ENCODE measurements at regions not wholly inside any gene's neighbourhood (a gene's known extent, or its start where the extent isn't known, plus 50 kb on each side); places are given as distances from the start of the nearest gene placed in this dataset.
"Not testable (repeated sequence)": the region's sequence is repeated elsewhere in the genome, so short reads cannot be mapped to it uniquely, and the experiment has no call there.

DNA sequence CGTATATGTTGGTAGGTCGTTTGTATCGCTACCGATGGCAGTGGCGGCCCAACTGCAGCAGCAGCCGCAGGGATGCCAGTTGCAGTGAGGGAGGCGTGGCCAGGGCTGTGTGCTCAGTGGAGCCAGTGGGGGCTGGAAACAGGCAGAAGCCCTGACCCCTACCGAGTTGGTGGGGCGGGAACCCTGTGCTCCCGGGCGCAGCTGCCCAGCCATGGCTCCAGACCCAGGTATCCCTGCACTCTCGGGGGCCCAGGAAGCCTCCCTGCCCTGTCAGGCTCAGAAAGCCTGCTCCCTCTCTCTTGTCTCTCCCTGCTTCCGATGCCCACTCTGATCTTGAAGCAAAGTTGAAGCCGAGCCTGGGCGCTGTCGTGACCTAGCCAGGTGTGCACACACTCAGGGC, 78.6 kb upstream of the ITGB1 start:
- H3K4me3 ChIP-seq (replicated peaks; ENCODE audit: low read depth, low read length), result no peak overlapping the region
- no peak for DNase-seq (ENCODE audit: extremely low read depth, low read depth)
- TF ChIP-seq, protein P1, sequence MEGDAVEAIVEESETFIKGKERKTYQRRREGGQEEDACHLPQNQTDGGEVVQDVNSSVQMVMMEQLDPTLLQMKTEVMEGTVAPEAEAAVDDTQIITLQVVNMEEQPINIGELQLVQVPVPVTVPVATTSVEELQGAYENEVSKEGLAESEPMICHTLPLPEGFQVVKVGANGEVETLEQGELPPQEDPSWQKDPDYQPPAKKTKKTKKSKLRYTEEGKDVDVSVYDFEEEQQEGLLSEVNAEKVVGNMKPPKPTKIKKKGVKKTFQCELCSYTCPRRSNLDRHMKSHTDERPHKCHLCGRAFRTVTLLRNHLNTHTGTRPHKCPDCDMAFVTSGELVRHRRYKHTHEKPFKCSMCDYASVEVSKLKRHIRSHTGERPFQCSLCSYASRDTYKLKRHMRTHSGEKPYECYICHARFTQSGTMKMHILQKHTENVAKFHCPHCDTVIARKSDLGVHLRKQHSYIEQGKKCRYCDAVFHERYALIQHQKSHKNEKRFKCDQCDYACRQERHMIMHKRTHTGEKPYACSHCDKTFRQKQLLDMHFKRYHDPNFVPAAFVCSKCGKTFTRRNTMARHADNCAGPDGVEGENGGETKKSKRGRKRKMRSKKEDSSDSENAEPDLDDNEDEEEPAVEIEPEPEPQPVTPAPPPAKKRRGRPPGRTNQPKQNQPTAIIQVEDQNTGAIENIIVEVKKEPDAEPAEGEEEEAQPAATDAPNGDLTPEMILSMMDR (IDR thresholded peaks at IDR 0.05; ENCODE audit: low read depth, low read length, missing control alignments), result no peak

DNA sequence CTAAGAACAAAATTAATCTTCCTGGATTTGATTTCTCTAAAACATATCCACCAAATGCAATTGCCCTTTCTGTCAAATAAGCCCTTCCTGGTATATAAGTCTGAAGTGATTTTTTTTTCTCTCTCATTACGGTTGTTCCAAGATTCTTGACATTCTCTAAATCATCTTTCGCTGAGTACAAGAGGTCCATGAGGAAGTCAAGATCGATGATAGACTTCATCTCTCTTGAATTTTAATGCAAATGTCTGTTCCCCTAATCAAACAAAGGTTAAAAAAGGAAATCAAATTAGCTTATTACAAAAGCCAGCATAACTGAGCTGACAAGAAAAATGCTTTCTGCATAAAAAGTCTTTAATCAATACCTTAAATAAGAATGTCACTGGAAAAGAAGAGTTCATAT, 77.4 kb upstream of the ITGB1 start:
- no peak overlapping the region for H3K4me3 ChIP-seq (replicated peaks; ENCODE audit: low read depth, low read length)
- TF ChIP-seq, protein P1 (IDR thresholded peaks at IDR 0.05; ENCODE audit: low read depth, low read length, missing control alignments), result no peak
- DNase-seq (ENCODE audit: extremely low read depth, low read depth), result no peak

DNA sequence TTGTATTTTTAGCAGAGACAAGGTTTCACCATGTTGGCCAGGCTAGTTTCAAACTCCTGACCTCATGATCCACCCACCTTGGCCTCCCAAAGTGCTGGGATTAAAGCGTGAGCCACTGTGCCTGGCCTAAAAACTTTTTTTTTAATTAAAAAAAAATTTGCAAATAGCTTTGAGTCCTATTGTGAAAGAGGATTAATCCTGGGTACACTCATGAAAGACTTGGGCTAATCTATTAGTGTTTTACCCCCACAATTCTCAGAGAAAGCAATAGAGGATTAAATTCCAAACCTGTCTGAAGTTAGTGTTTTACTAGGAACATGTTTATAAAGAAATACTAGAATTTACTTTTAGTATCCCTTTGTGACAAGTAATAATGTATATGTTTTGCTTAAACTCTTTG, 76.9 kb upstream of the ITGB1 start:
- TF ChIP-seq, protein P1 (IDR thresholded peaks at IDR 0.05; ENCODE audit: low read depth, low read length, missing control alignments), result no peak
- H3K4me3 ChIP-seq (replicated peaks; ENCODE audit: low read depth, low read length), result no peak overlapping the region
- DNase-seq (ENCODE audit: extremely low read depth, low read depth), result no peak

DNA sequence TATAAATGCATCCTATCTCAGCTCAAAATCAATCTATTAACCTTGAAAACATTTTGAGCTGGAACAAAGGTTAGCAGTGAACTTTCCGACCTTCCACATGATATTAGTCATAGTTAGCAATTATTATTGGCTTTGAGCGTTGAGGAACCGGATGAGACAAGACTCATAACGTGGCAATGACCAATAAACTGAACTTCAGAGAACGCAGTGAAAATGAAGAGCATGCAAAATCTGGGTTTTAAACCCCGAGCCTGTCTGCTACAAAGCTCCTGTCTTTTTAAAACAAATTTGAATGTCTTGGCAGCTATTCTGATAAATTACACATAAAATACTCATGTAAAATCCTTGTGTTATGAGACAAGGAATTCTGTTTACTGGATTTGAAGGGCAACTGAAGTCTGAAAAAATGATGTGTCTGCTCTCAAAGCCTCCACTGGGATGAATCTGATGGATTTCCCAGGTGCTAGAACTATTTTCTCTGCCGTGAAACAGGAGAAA, 74.7 kb upstream of the ITGB1 start:
- H3K4me3 ChIP-seq (replicated peaks; ENCODE audit: low read depth, low read length), result no peak overlapping the region
- TF ChIP-seq, protein P1 (IDR thresholded peaks at IDR 0.05; ENCODE audit: low read depth, low read length, missing control alignments), result no peak
- peak; percentile 44 for DNase-seq (ENCODE audit: extremely low read depth, low read depth)

DNA sequence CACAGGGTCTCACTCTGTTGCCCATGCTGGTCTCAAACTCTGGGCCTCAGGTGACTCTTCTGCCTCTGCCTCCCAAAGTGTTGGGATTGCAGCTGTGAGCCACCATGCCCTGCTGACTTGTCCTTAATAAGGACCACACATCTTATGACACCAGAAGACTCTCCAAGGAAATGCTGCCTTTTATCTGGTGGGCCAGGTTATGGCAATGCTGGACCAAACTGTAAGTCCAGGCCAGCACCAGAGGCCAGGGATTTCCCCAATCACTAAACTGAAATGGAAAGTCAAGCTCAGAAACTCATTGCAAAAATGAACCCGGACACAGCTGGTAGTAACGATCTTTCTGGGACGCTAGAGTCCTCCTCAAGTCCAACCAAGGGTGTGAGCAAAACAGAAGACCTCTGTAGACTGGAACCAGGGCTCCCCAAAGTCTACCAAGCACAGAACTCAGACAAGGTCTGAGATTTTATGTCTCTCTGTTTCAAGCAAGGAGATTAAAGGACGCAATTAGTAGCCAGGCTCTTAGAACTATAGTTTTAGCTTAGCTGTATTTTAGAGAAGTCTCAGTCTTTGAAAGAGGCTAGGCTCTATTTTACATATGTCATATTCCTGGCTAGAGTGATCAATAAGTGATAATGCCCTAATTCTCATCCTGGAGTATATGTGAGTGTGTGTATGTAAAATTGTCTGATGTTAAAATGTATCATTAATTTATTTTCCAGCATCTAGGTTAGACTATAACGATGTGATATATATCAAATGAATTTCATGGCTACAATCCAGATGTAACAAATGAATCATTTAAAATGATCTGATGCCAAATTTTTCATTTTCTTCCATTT, 74.0 kb upstream of the ITGB1 start:
- TF ChIP-seq, protein P1 (IDR thresholded peaks at IDR 0.05; ENCODE audit: low read depth, low read length, missing control alignments), result no peak
- DNase-seq (ENCODE audit: extremely low read depth, low read depth), result no peak
- no peak overlapping the region for H3K4me3 ChIP-seq (replicated peaks; ENCODE audit: low read depth, low read length)

DNA sequence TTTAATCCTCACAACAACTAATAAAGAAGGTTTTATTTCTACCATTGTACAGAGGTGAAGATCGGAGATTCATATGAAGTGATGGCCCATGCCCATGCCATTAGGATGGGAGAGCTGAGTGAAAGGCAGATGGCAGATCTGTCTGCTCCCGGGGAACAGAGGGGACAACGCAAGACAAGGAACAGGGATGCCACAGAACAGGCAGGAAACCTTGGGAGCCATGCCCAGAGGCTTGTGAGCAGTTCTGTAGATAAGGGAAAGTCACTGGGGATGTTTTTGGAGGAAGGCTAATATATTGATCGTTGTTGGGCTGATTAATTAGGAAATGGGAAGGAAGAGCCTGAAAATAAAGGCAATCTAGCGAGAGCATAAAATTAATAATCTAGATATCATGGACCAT, 73.1 kb upstream of the ITGB1 start:
- H3K4me3 ChIP-seq (replicated peaks; ENCODE audit: low read depth, low read length), result no peak overlapping the region
- TF ChIP-seq, protein P1 (IDR thresholded peaks at IDR 0.05; ENCODE audit: low read depth, low read length, missing control alignments), result no peak

DNA sequence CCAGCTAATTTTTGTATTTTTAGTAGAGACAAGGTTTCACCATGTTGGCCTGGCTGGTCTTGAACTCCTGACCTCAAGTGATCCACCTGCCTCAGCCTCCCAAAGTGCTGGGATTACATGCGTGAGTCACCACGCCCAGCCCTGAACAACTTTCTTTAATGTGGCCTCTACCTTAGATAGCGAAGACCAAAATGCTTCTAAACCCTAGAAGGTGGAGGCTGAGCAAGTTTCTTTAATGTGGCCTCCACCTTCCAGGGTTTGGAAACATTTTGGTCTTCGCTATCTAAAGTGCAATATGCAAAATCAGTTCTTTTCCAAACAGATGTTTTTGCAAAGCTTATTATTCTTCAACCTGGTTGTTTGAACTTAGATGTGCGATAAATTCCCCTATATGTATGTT, 70.5 kb upstream of the ITGB1 start:
- H3K4me3 ChIP-seq (replicated peaks; ENCODE audit: low read depth, low read length); DNase-seq (ENCODE audit: extremely low read depth, low read depth): not testable (repeated sequence)

More for the DNA sequence above, 73.1 kb upstream of the ITGB1 start:
- no peak for DNase-seq (ENCODE audit: extremely low read depth, low read depth)
